ENCODE measurements at regions not wholly inside any gene's neighbourhood (a gene's known extent, or its start where the extent isn't known, plus 50 kb on each side); places are given as distances from the start of the nearest gene placed in this dataset.

GRCh38 chr7:110519851-110520250 lies 571.1 kb upstream of the LRRN3 start:
- Mint-ChIP-seq H3K27me3 (ENCODE audit: low read depth) (no peaks in the 10 kb centered on the region), H3K36me3 (peaks cover 6% of the 10 kb centered on the region), H3K9me3 (peaks cover 16% of the 10 kb centered on the region), H3K4me3 (no peak overlapping the region), H3K27ac (no peak overlapping the region), H3K4me1 (peaks cover 10% of the 10 kb centered on the region)
- no peak for DNase-seq (ENCODE audit: low spot score in 2 of 2, unreplicated experiment in 2 of 2)
- TF ChIP-seq, protein P1, sequence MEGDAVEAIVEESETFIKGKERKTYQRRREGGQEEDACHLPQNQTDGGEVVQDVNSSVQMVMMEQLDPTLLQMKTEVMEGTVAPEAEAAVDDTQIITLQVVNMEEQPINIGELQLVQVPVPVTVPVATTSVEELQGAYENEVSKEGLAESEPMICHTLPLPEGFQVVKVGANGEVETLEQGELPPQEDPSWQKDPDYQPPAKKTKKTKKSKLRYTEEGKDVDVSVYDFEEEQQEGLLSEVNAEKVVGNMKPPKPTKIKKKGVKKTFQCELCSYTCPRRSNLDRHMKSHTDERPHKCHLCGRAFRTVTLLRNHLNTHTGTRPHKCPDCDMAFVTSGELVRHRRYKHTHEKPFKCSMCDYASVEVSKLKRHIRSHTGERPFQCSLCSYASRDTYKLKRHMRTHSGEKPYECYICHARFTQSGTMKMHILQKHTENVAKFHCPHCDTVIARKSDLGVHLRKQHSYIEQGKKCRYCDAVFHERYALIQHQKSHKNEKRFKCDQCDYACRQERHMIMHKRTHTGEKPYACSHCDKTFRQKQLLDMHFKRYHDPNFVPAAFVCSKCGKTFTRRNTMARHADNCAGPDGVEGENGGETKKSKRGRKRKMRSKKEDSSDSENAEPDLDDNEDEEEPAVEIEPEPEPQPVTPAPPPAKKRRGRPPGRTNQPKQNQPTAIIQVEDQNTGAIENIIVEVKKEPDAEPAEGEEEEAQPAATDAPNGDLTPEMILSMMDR (IDR thresholded peaks at IDR 0.05; ENCODE audit: unreplicated experiment): no peak

GRCh38 chr7:110521357-110521911 lies 569.5 kb upstream of the LRRN3 start:
- TF ChIP-seq, protein P1 (IDR thresholded peaks at IDR 0.05; ENCODE audit: unreplicated experiment): no peak
- H3K27ac Mint-ChIP-seq: no peak overlapping the region
- peaks cover 10% of the 10 kb centered on the region for H3K4me1 Mint-ChIP-seq
- H3K9me3 Mint-ChIP-seq: peaks cover 16% of the 10 kb centered on the region
- no peak for DNase-seq (ENCODE audit: low spot score in 2 of 2, unreplicated experiment in 2 of 2)
- no peak overlapping the region for H3K4me3 Mint-ChIP-seq
- no peaks in the 10 kb centered on the region for H3K27me3 Mint-ChIP-seq (ENCODE audit: low read depth)
- peaks cover 6% of the 10 kb centered on the region for H3K36me3 Mint-ChIP-seq

DNA sequence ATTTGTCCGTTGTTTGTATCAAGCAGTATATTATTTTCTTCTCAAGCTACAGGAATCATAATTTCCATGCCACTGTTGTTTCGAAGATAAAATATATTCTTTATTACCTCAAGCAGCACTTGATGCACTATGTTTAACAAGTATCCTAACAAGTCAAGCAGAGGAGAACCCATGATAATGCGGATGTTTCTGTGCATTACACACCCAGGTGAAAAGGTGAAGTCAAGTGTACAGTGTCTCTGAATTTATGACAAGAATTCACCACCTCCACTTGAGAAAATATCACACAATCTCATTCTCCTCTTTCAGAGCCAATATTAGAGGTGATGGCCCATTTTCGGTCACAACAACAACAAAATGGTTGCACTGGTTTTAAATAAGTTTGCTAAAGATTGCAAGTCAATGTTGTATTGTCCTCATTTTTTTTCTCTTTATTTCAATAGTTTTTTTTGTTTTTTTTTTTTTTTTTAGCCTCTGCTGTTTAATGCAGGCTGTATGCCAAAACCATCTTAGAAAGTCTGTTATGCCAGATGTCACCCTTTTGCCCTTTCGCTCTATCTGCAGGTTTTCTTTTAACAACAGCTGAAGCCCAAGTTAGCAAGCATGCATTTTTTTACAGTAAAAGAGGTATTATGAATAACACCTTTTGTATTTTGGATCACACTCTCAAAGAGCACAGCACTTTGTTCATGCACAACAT lies 568.7 kb upstream of the LRRN3 start:
- peaks cover 10% of the 10 kb centered on the region for H3K4me1 Mint-ChIP-seq
- peaks cover 6% of the 10 kb centered on the region for H3K36me3 Mint-ChIP-seq
- H3K27me3 Mint-ChIP-seq (ENCODE audit: low read depth): no peaks in the 10 kb centered on the region
- no peak for DNase-seq (ENCODE audit: low spot score in 2 of 2, unreplicated experiment in 2 of 2)
- H3K9me3 Mint-ChIP-seq: peaks cover 16% of the 10 kb centered on the region
- H3K27ac Mint-ChIP-seq: no peak overlapping the region
- TF ChIP-seq, protein P1 (IDR thresholded peaks at IDR 0.05; ENCODE audit: unreplicated experiment): no peak
- H3K4me3 Mint-ChIP-seq: no peak overlapping the region

DNA sequence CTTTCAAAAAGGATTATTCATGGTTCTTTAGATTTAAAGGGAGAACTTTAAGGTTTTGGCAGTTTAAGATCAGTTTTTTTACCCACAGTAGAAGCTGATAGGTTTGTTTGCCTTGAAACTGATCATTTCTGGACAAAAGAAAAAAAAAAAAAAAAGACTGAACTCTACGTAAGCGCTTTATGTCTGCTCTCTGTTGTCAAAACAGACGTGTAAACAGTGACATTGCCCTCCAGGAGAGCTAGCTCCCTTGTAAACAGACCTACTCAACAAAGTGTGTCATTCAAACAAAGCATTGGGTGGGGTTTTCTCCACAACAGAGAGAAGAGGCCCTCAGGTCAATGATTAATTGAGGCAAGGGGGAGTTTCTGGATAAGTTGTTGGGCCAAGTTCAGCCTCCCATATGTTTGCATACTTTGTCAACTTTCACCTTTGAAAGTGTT lies 568.1 kb upstream of the LRRN3 start:
- Mint-ChIP-seq H3K4me3 (no peak overlapping the region), H3K36me3 (peaks cover 6% of the 10 kb centered on the region), H3K27me3 (ENCODE audit: low read depth) (no peaks in the 10 kb centered on the region), H3K9me3 (peaks cover 16% of the 10 kb centered on the region), H3K4me1 (peaks cover 10% of the 10 kb centered on the region), H3K27ac (no peak overlapping the region)
- TF ChIP-seq, protein P1 (IDR thresholded peaks at IDR 0.05; ENCODE audit: unreplicated experiment): no peak
- DNase-seq (ENCODE audit: low spot score in 2 of 2, unreplicated experiment in 2 of 2): no peak

- H3K27me3 Mint-ChIP-seq (ENCODE audit: low read depth): no peaks in the 10 kb centered on the region
- DNase-seq (ENCODE audit: low spot score in 2 of 2, unreplicated experiment in 2 of 2): no peak
- TF ChIP-seq, protein P1 (IDR thresholded peaks at IDR 0.05; ENCODE audit: unreplicated experiment): no peak
- peaks cover 9% of the 10 kb centered on the region for H3K9me3 Mint-ChIP-seq
- H3K4me1 Mint-ChIP-seq: peaks cover 7% of the 10 kb centered on the region
- H3K36me3 Mint-ChIP-seq: no peaks in the 10 kb centered on the region
- H3K4me3 Mint-ChIP-seq: no peak overlapping the region
- H3K27ac Mint-ChIP-seq: no peak overlapping the region
Measured at GRCh38 chr7:110529175-110529574, 561.8 kb upstream of the LRRN3 start.

Measured in mesothelial cell of epicardium (in vitro differentiated cells).